DND-41 (cell line): ENCODE measurements at regions not wholly inside any gene's neighbourhood (a gene's known extent, or its start where the extent isn't known, plus 50 kb on each side); places are given as distances from the start of the nearest gene placed in this dataset.

Experiments
- CTCF ChIP-seq: IDR thresholded peaks from 2 replicates; pipeline ENCODE4 v1.5.1; 2012; ENCODE audit warnings: borderline replicate concordance, low read length, moderate library complexity, mild to moderate bottlenecking; ENCODE audit not compliant: poor library complexity, severe bottlenecking; ENCODE audit errors: extremely low read depth
- EZH2 ChIP-seq: IDR thresholded peaks from 3 replicates; pipeline ENCODE4 v1.6.1; 2012; ENCODE audit warnings: borderline replicate concordance, low read depth, mild to moderate bottlenecking, moderate library complexity, low read length, inconsistent platforms; ENCODE audit not compliant: severe bottlenecking

GRCh38 chr2:128545085-128545484 is 226.4 kb upstream of the HS6ST1 start:
- no peak for TF ChIP-seq CTCF
- no peak for TF ChIP-seq EZH2
